ENCODE measurements at regions not wholly inside any gene's neighbourhood (a gene's known extent, or its start where the extent isn't known, plus 50 kb on each side); places are given as distances from the start of the nearest gene placed in this dataset.

DNA sequence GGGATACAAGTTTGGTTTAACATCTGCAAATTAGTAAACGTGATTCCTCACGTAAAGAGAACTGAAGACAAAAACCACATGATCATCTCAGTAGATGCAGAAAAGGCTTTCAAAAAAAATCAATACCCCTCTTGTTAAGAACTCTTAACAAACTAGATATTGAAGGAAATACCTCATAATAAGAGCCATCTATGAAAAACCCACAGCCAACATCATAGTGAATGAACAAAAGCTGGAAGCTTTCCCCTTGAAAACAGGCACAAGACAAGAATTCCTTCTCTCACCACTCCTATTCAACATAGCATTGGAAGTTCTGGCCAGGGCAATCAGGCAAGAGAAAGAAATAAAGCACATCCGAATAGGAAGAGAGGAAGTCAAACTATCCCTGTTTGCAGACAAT is 160.5 kb downstream of the CSNK2A3 start:
- Histone ChIP-seq H3K9me3 (no peaks in the 10 kb centered on the region), H3K4me1 (no peaks in the 10 kb centered on the region), H3K27me3 (no peaks in the 10 kb centered on the region), H3K27ac (no peak overlapping the region), H3K4me3 (no peak overlapping the region), H3K36me3 (no peaks in the 10 kb centered on the region)
- TF ChIP-seq POLR2A (IDR thresholded peaks at IDR 0.05) (no peak), POLR2AphosphoS5 (IDR thresholded peaks at IDR 0.05; ENCODE audit: insufficient read depth in 1 of 2, low read depth in 1 of 2) (no peak)
- TF ChIP-seq, protein P1, sequence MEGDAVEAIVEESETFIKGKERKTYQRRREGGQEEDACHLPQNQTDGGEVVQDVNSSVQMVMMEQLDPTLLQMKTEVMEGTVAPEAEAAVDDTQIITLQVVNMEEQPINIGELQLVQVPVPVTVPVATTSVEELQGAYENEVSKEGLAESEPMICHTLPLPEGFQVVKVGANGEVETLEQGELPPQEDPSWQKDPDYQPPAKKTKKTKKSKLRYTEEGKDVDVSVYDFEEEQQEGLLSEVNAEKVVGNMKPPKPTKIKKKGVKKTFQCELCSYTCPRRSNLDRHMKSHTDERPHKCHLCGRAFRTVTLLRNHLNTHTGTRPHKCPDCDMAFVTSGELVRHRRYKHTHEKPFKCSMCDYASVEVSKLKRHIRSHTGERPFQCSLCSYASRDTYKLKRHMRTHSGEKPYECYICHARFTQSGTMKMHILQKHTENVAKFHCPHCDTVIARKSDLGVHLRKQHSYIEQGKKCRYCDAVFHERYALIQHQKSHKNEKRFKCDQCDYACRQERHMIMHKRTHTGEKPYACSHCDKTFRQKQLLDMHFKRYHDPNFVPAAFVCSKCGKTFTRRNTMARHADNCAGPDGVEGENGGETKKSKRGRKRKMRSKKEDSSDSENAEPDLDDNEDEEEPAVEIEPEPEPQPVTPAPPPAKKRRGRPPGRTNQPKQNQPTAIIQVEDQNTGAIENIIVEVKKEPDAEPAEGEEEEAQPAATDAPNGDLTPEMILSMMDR (IDR thresholded peaks at IDR 0.05): no peak
- intact Hi-C loops (cut with DNase I): no loop called here
- DNase-seq (ENCODE audit: extremely low spot score in 2 of 2): no peak

DNA sequence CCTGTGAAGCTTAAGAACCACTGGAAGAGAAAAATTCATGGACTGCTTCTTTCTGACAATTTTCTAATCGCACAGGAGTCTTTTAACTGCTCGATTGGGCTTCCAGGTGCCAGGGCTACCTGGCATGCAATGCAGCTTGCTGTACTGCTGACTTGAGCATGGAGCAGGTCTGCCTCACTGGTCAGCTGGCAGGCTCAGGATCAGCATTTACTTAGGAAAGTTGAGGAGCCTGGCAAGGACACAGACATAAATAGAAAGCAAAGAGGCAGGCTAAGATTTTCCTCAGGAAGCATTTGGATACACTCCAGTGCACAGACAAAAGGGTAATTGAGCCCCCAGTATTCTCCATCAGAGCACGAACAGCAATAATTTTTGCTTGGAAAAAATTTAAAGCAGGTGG is 163.5 kb downstream of the CSNK2A3 start:
- Histone ChIP-seq H3K27me3 (no peaks in the 10 kb centered on the region), H3K4me1 (no peaks in the 10 kb centered on the region), H3K36me3 (no peaks in the 10 kb centered on the region), H3K27ac (no peak overlapping the region), H3K9me3 (no peaks in the 10 kb centered on the region), H3K4me3 (no peak overlapping the region)
- intact Hi-C loops (cut with DNase I): no loop called here
- no peak for DNase-seq (ENCODE audit: extremely low spot score in 2 of 2)
- TF ChIP-seq, protein P1 (IDR thresholded peaks at IDR 0.05): no peak
- TF ChIP-seq POLR2A (IDR thresholded peaks at IDR 0.05): no peak
- no peak for TF ChIP-seq POLR2AphosphoS5 (IDR thresholded peaks at IDR 0.05; ENCODE audit: insufficient read depth in 1 of 2, low read depth in 1 of 2)

DNA sequence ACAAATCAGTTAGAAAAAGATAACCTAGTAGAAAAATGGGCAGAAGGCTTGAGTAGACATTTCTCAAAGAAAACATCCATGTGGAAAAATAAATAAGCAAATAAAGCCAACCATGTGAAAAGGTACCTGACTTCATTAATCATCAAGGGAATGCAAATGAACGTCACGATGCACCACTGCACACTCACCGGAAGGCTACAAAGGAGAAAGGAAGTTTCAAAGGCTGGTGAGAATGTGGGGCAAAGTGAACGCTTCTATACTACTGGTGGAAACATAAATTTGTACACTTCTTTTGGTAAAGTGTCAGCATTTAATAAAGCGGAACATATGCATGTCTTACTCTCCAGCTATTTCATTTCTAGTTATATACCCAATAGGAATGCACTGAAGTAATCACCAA is 166.8 kb downstream of the CSNK2A3 start:
- TF ChIP-seq, protein P1 (IDR thresholded peaks at IDR 0.05): no peak
- no peak for TF ChIP-seq POLR2A (IDR thresholded peaks at IDR 0.05)
- TF ChIP-seq POLR2AphosphoS5 (IDR thresholded peaks at IDR 0.05; ENCODE audit: insufficient read depth in 1 of 2, low read depth in 1 of 2): no peak
- intact Hi-C loops (cut with DNase I): no loop called here
- no peak overlapping the region for H3K4me3 ChIP-seq

DNA sequence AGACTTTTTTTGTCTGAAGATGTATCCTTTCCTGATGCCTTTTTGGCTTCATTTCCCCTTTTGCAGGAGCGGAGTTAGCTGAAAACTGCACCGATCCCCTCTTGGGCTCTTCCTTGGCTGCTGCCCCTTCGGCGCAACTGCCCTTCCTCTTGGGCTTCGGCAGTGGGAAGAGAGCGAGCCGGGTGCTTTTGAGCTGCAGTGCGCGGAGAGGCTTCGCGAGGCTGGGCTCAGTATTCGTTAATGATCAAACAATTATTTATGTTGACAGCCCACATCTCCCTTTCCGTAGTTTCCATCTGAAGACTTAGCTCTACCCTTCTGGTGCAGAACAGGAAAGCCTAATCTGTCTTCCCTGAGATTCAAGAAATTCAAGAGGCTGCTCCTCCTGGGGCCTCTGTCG is 170.8 kb downstream of the CSNK2A3 start:
- DNase-seq (ENCODE audit: extremely low spot score in 2 of 2): no peak
- Histone ChIP-seq H3K9me3 (no peaks in the 10 kb centered on the region), H3K36me3 (no peaks in the 10 kb centered on the region), H3K4me3 (no peak overlapping the region), H3K27me3 (no peaks in the 10 kb centered on the region), H3K27ac (no peak overlapping the region), H3K4me1 (no peaks in the 10 kb centered on the region)
- TF ChIP-seq, protein P1 (IDR thresholded peaks at IDR 0.05): no peak
- intact Hi-C loops (cut with DNase I): no loop called here

More for the DNA sequence above, 166.8 kb downstream of the CSNK2A3 start:
- Histone ChIP-seq H3K27me3 (no peaks in the 10 kb centered on the region), H3K9me3 (no peaks in the 10 kb centered on the region), H3K36me3 (no peaks in the 10 kb centered on the region), H3K4me1 (no peaks in the 10 kb centered on the region), H3K27ac (no peak overlapping the region)
- no peak for DNase-seq (ENCODE audit: extremely low spot score in 2 of 2)

DNA sequence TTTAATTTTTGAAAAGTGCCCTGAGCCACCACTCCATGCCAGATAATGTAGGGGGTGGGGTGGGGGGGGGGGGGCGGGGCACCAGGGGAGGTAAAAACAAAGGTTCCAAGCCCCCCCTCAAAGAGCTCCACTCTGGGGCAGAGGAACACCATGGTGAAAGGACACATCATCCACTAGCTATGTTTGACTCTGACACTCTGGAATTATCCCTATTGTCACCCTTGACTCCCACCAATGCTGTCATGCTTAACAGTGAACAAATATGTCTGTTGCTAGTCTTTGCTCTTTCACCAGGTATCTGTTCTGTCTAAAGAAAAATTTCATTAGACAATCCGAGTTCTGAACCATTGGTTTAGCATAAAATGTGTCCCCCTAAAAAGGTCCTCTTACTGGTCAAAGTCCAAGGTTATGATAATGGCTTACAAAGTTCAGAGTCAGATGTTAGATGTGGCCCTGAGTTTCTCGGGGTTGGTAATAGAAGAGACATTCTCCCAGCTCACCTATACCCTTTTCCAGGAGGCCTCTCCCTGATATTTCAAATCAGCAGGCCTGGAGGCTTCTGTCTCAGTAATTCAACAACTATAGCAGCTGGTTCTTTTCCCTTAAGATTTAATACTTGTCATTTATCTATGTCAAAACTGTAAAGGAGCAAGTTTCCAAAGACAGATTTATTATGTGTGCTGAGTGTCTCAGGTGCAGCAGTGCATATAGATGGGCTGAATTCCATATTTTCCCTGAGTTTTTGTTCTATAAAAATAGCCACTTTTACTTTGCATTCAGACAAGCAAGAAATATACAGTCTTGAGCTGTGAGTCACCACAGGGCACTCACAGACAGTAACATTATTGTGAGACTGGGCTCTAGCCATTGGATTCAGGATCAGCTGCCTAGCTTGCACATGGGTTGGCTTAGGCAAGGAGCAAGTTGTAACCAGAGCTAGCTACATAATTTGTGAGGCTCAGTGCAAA is 174.1 kb downstream of the CSNK2A3 start:
- Histone ChIP-seq H3K9me3 (no peaks in the 10 kb centered on the region), H3K27ac (peak overlapping the region; percentile 33), H3K36me3 (no peaks in the 10 kb centered on the region), H3K4me3 (no peak overlapping the region), H3K27me3 (no peaks in the 10 kb centered on the region), H3K4me1 (no peaks in the 10 kb centered on the region)
- peak in 1 of 2 donors; percentile 64 for TF ChIP-seq POLR2AphosphoS5 (IDR thresholded peaks at IDR 0.05; ENCODE audit: insufficient read depth in 1 of 2, low read depth in 1 of 2)
- TF ChIP-seq, protein P1 (IDR thresholded peaks at IDR 0.05): no peak
- DNase-seq (ENCODE audit: extremely low spot score in 2 of 2): no peak
- intact Hi-C loops (cut with DNase I): no loop called here

All from vagina (tissue), 2 donors.